Posterior cingulate gyrus (tissue), 11 donors: ENCODE measurements at regions not wholly inside any gene's neighbourhood (a gene's known extent, or its start where the extent isn't known, plus 50 kb on each side); places are given as distances from the start of the nearest gene placed in this dataset.

ENCODE experiments used
- DNase-seq, 10 donors: peaks; one replicate each; pipeline versions ENCODE4 v3.0.0 to v3.0.0-alpha.2; 2020 to 2021; ENCODE audit warnings: mixed read lengths in 3 of 10
- intact Hi-C: fragments of 100-400 bp; cut with DNase I; formaldehyde crosslinking; loops from one replicate; pipeline ENCODE4 v1.15.1; 2023

- intact Hi-C loops: no loop called here
- peak in 1 of 10 donors; percentile 84 for DNase-seq
Observed at GRCh38 chr2:226031647-226032501, 632.4 kb downstream of the NYAP2 start.

- intact Hi-C loops: no loop called here
- peak; percentile 48 to 95 (median 72) for DNase-seq
Observed at GRCh38 chr2:226030788-226031646, 631.5 kb downstream of the NYAP2 start.

- intact Hi-C loops: no loop called here
- DNase-seq: no peak
Observed at GRCh38 chr2:226030369-226030768, 630.9 kb downstream of the NYAP2 start.

GRCh38 chr2:226023946-226024345 is 624.4 kb downstream of the NYAP2 start:
- intact Hi-C loops: no loop called here
- no peak for DNase-seq

GRCh38 chr2:226023383-226023782 is 623.9 kb downstream of the NYAP2 start:
- DNase-seq: no peak
- intact Hi-C loops: no loop called here

- DNase-seq: no peak
- intact Hi-C loops: no loop called here
Observed at GRCh38 chr2:226020956-226021355, 621.4 kb downstream of the NYAP2 start.

- intact Hi-C loops: no loop called here
- no peak for DNase-seq
Observed at GRCh38 chr2:226020176-226020575, 620.7 kb downstream of the NYAP2 start.

GRCh38 chr2:226018641-226019040 is 619.1 kb downstream of the NYAP2 start:
- intact Hi-C loops: no loop called here
- no peak for DNase-seq

GRCh38 chr2:226017537-226017936 is 618.0 kb downstream of the NYAP2 start:
- no peak for DNase-seq
- intact Hi-C loops: no loop called here

GRCh38 chr2:226017107-226017506 is 617.6 kb downstream of the NYAP2 start:
- DNase-seq: no peak

GRCh38 chr2:226011716-226012450 is 612.4 kb downstream of the NYAP2 start:
- intact Hi-C loops: no loop called here
- DNase-seq: no peak

More at GRCh38 chr2:226017107-226017506, 617.6 kb downstream of the NYAP2 start:
- intact Hi-C loops: no loop called here

GRCh38 chr2:226002438-226002837 is 602.9 kb downstream of the NYAP2 start:
- intact Hi-C loops: no loop called here
- DNase-seq: no peak

- no peak for DNase-seq
Observed at GRCh38 chr2:226001716-226002115, 602.2 kb downstream of the NYAP2 start.

GRCh38 chr2:225999692-226000091 is 600.2 kb downstream of the NYAP2 start:
- no peak for DNase-seq
- intact Hi-C loops: no loop called here

More at GRCh38 chr2:226001716-226002115, 602.2 kb downstream of the NYAP2 start:
- intact Hi-C loops: no loop called here

- intact Hi-C loops: no loop called here
- DNase-seq: no peak
Observed at GRCh38 chr2:225998653-225999052, 599.1 kb downstream of the NYAP2 start.

GRCh38 chr2:225998116-225998515 is 598.6 kb downstream of the NYAP2 start:
- DNase-seq: no peak
- intact Hi-C loops: no loop called here

GRCh38 chr2:225996462-225996828 is 596.9 kb downstream of the NYAP2 start:
- DNase-seq: no peak
- intact Hi-C loops: no loop called here

GRCh38 chr2:225995796-225996461 is 596.4 kb downstream of the NYAP2 start:
- intact Hi-C loops: no loop called here
- no peak for DNase-seq

GRCh38 chr2:225994748-225995405 is 595.4 kb downstream of the NYAP2 start:
- no peak for DNase-seq

GRCh38 chr2:225993430-225993829 is 593.9 kb downstream of the NYAP2 start:
- intact Hi-C loops: no loop called here
- no peak for DNase-seq

More at GRCh38 chr2:225994748-225995405, 595.4 kb downstream of the NYAP2 start:
- intact Hi-C loops: no loop called here
